Gastroesophageal sphincter (tissue), 4 donors: ENCODE measurements at regions not wholly inside any gene's neighbourhood (a gene's known extent, or its start where the extent isn't known, plus 50 kb on each side); places are given as distances from the start of the nearest gene placed in this dataset.
"Not testable (repeated sequence)": the region's sequence is repeated elsewhere in the genome, so short reads cannot be mapped to it uniquely, and the experiment has no call there.

Experiments
- ATAC-seq: fragments of 150-250 bp; one replicate; pipeline ENCODE4 v1.9.1; 2016; ENCODE audit warnings: mild to moderate bottlenecking, moderate library complexity
- H3K27ac ChIP-seq, 4 donors: fragments of 200-600 bp; sonication (generic) in 3 of 4; 1 replicate in 3 of 4; 2 replicates in 1 of 4; pipeline ENCODE4 v1.5.1; 2016 to 2019
- H3K27me3 ChIP-seq: fragments of 200-600 bp; sonication (generic); one replicate; pipeline ENCODE4 v1.5.1; 2019
- H3K36me3 ChIP-seq, 2 donors: fragments of 200-600 bp; sonication (generic); one replicate each; pipeline ENCODE4 v1.5.1; 2019; ENCODE audit warnings: control low read depth in 1 of 2
- H3K4me1 ChIP-seq, 3 donors: fragments of 200-600 bp; sonication (generic); 1 replicate in 2 of 3; 2 replicates in 1 of 3; pipeline ENCODE4 v1.5.1; 2016 to 2019; ENCODE audit warnings: control low read depth in 2 of 3
- H3K4me3 ChIP-seq, 2 donors: fragments of 200-600 bp; sonication (generic); one replicate each; pipeline ENCODE4 v1.5.1; 2019; ENCODE audit warnings: mild to moderate bottlenecking in 1 of 2, moderate library complexity in 1 of 2
- H3K9me3 ChIP-seq, 3 donors: fragments of 200-600 bp; sonication (generic); one replicate each; pipeline ENCODE4 v1.5.1; 2017 to 2019; ENCODE audit warnings: control low read depth in 2 of 3
- CTCF ChIP-seq, 4 experiments: fragments of 200-600 bp in 2 of 4; fragments of 450-650 bp in 2 of 4; sonication (generic) in 1 of 4; IDR thresholded peaks; one replicate each; pipeline ENCODE4 v1.5.1; 2017 to 2019; ENCODE audit warnings: antibody characterized with exemption in 4 of 4, mild to moderate bottlenecking in 2 of 4, moderate library complexity in 2 of 4
- EP300 ChIP-seq: sonication (generic); formaldehyde crosslinking; IDR thresholded peaks from one replicate; pipeline ENCODE4 v1.6.1; 2017; ENCODE audit warnings: antibody characterized with exemption, mild to moderate bottlenecking
- POLR2A ChIP-seq, 2 donors: fragments of 450-650 bp; IDR thresholded peaks; one replicate each; pipeline ENCODE4 v1.6.1; 2017; ENCODE audit warnings: antibody characterized with exemption in 2 of 2, mild to moderate bottlenecking in 2 of 2, moderate library complexity in 1 of 2
- POLR2AphosphoS5 ChIP-seq: sonication (generic); formaldehyde crosslinking; IDR thresholded peaks from one replicate; pipeline ENCODE4 v1.6.1; 2017; ENCODE audit warnings: antibody characterized with exemption
- WGBS, 2 donors: methylation state at CpG; one replicate each; pipeline ENCODE4 v1.1.5; 2018; ENCODE audit warnings: low coverage in 1 of 2; 5-methylcytosine and 5-hydroxymethylcytosine counted together

GRCh38 chr22:23458663-23459541, 121.2 kb downstream of the IGLL1 start:
- Histone ChIP-seq H3K4me1 (peaks cover 0 to 3% (median 0%) of the 10 kb centered on the region in 3 donors), H3K4me3 (no peak overlapping the region), H3K27me3 (peaks cover 14% of the 10 kb centered on the region), H3K36me3 (no peaks in the 10 kb centered on the region), H3K9me3 (no peaks in the 10 kb centered on the region), H3K27ac (no peak overlapping the region)
- no peak for ATAC-seq
- 80 to 99% methylated on average over 7 to 15 of the region's 64 CpGs for WGBS, 2 donors
- TF ChIP-seq POLR2AphosphoS5 (no peak), EP300 (no peak), POLR2A (IDR thresholded peaks at IDR 0.05) (no peak), CTCF (IDR thresholded peaks at IDR 0.05) (no peak)

- WGBS, 2 donors, result 71 to 81% methylated on average over 5 to 10 of the region's 21 CpGs
- H3K27me3 ChIP-seq, result peaks cover 14% of the 10 kb centered on the region
- no peak overlapping the region for H3K27ac ChIP-seq
- ATAC-seq, result no peak
- no peaks in the 10 kb centered on the region for H3K9me3 ChIP-seq
- H3K4me1 ChIP-seq, result no peaks in the 10 kb centered on the region
- no peak overlapping the region for H3K4me3 ChIP-seq
- TF ChIP-seq POLR2AphosphoS5 (no peak), EP300 (no peak), POLR2A (IDR thresholded peaks at IDR 0.05) (no peak), CTCF (IDR thresholded peaks at IDR 0.05) (no peak)
- H3K36me3 ChIP-seq, result no peaks in the 10 kb centered on the region
Observed at GRCh38 chr22:23457380-23457985, 122.6 kb downstream of the IGLL1 start.

GRCh38 chr22:23456666-23457379, 123.3 kb downstream of the IGLL1 start:
- 38 to 43% methylated on average over 3 of the region's 27 CpGs for WGBS, 2 donors

GRCh38 chr22:23454345-23454744, 125.7 kb downstream of the IGLL1 start:
- H3K27me3 ChIP-seq, result peaks cover 22% of the 10 kb centered on the region
- WGBS, 2 donors, result 73 to 88% methylated on average over 3 to 8 of the region's 9 CpGs
- not testable (repeated sequence) for ATAC-seq

More at GRCh38 chr22:23456666-23457379, 123.3 kb downstream of the IGLL1 start:
- not testable (repeated sequence) for H3K36me3 ChIP-seq, H3K27ac ChIP-seq, ATAC-seq, H3K4me3 ChIP-seq, H3K9me3 ChIP-seq, H3K4me1 ChIP-seq
- H3K27me3 ChIP-seq, result peaks cover 21% of the 10 kb centered on the region

GRCh38 chr22:23453277-23453676, 126.8 kb downstream of the IGLL1 start:
- Histone ChIP-seq H3K4me1 (no peaks in the 10 kb centered on the region), H3K27ac (no peak overlapping the region), H3K36me3 (no peaks in the 10 kb centered on the region), H3K27me3 (peaks cover 22% of the 10 kb centered on the region), H3K4me3 (no peak overlapping the region), H3K9me3 (no peaks in the 10 kb centered on the region)
- no peak for TF ChIP-seq CTCF (IDR thresholded peaks at IDR 0.05)
- TF ChIP-seq EP300, result no peak
- TF ChIP-seq POLR2A (IDR thresholded peaks at IDR 0.05), result no peak
- no peak for TF ChIP-seq POLR2AphosphoS5
- no peak for ATAC-seq
- 58 to 74% methylated on average over 7 to 8 of the region's 9 CpGs for WGBS, 2 donors

More at GRCh38 chr22:23454345-23454744, 125.7 kb downstream of the IGLL1 start:
- H3K27ac ChIP-seq, H3K4me1 ChIP-seq, H3K36me3 ChIP-seq, H3K9me3 ChIP-seq, H3K4me3 ChIP-seq: not testable (repeated sequence)
